Activated T-cell treated with anti-CD3 and anti-CD28 coated beads, Interleukin-2, amount 50 U/mL, for 48 hours (primary cell): ENCODE measurements at regions not wholly inside any gene's neighbourhood (a gene's known extent, or its start where the extent isn't known, plus 50 kb on each side); places are given as distances from the start of the nearest gene placed in this dataset.

ENCODE experiments used
- DNase-seq, 2 experiments: peaks; one replicate each; pipeline ENCODE4 v3.0.0-alpha.2; 2020

DNA sequence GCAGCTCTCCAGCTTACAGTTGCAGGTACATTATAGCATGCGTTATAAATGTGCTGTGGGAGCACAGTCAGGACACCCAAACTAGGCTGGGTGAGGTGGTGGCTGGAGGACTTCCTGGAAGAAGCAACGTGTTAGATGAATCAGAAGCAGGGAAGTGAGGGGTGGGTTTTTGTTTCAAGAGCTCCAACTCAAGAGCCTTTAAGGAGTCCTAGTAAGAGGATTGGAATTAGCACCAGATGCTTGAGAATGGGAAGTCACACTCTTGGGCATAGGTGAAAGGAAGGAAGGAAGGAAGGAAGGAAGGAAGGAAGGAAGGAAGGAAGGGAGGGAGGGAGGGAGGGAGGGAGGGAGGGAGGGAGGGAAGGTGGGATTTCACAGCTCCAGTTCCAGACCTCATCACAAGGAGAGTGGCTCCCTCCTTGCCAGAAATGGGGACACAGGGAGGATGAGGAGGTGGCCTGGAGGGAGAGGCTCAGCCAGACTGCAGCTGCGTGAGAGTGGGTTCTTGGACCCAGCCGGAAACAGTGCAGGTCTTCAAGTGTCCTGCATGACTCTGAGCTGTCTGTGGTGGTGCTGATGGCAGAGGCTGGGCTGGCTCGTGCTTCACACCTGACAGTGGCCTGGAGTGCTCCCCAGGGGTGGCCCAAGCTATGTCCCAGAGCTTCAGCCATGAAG, 115.7 kb upstream of the GSC start:
- no peak for DNase-seq

DNA sequence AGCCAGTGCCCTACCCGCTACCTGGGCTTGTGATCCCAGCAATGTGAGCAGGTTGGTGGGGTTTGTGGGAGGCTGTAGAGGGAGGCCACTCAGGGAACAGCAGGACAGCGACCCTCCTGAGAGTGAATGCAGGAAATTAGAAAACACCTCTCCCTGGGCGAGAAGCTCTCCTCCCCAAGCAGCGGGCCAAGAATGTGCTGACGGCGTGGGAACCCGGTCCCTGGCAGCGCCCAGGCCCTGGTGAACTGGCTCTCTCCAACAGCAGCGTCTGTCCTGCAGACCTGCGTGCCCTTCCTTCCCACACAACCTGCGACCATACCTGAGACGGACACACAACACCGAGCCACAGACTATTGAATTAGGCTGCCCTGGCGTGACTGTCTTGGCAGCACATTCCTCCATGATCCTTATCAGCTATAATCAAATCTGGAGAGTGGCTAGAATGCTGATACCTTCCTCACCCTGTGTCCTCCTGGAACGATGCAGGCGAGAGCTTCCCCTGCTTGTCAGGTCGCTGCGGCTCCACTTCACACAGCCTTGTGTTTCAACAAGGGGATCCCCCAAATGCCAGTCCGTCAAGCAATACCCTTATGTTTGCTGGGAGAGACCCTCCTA, 114.8 kb upstream of the GSC start:
- no peak for DNase-seq

DNA sequence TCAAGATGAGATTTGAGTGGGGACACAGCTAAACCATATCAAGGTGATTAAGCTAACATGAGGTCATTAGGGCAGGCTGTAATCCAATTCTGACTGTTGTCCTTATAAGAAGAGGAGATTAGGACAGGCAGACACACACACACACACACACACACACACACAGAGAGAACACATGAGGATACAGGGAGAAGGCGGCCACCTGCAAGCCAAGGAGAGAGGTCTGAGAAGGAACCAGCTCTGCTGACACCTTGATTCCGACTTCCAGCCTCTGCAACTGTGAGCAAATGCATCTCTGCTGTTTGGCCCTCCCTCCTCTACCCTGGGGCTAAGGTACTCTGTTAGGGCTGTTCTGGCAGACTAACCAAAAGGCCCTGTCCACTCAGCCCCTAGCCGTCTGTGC, 112.5 kb upstream of the GSC start:
- no peak for DNase-seq

DNA sequence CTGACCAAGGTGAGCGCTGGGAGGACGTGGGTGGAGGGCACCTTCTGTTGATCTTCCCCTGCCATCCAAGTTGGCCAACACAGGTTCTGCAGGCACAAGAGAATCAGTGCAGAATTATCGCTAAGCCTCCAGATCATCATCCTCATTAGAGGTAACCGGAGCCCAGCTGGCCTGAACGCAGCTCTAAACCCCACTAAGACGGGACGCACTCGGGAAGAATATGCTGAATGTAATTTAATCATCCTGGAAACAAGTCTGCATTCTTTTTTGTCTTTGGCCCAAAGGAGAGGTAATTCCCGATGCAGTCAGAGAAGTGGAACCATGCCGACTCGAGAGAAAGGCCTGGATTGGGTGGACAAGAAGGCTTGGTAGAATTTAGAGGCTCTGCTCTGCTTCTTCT, 111.0 kb upstream of the GSC start:
- no peak for DNase-seq

DNA sequence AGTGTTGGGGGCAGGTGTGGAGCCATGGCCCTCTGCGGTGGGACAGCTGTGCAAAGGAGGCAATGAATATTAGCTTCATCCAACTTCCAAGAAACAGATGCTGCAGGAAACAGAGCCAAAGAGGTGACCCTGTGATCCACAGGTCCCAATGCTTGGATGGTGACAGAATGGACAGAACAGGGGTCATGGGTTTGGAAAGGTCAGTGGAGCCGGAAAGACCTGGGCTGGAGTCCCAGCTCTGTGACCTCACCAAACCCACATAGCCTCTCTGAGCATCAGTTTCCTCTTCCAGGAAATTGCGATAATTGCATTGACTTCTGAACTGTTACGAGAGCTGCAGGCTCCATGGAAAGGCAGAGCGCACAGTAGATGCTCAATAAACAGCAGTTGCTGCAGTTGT, 110.2 kb upstream of the GSC start:
- DNase-seq = no peak

DNA sequence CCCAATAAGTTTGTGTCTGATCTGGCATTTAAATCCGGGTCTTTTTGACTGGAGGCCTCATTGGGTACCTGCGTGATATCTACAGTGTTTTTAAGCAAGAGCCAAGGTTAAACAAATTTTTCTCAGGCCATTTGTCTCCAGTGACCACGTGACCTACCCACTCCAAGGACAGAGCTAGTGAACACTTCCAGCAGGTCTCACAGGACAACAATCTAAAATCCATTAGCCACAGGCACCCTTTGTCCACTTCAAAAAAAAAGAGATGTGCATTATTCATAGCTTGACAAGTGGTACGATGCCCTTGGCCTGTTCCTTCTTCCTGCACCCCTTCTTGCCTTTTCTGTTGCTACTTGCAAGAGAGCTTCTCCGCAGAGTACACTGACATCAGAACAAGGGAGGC, 109.6 kb upstream of the GSC start:
- DNase-seq = no peak

DNA sequence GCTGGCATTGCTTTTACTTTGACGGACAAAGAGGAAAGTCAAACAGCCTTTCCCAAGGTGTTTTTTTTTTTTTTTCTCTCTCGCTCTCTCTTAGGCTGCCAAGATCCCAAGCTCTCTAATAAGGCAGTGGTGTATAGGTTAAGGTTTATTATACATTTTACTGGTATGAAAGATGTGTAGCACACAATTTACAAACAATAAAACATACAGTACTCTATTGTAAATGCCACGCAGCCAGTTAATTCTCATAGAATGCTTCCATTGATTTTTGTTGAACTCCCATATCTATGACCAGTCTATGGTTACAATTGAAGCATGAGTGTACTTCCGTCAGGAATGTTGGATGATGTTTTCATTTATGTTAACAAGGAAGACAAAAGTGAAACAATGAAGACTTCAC, 106.4 kb upstream of the GSC start:
- no peak for DNase-seq

DNA sequence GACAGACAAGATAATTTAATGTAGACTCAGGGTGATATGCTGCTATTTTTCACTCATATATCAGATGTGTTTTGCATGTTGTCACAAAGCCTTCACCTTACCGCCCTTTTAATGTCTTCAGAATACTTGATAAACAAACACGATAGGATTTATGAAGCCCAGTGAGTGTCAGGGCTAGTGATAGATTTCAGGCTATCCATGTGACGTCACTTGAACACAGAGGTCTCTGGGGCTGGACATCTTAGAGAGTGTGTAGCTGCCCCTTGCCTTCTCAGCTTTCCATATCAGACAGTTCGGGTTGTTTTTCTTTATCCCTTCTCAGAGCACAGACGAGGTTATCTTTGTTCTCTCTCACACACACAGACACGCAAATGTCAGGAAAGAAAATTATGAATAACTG, 105.3 kb upstream of the GSC start:
- DNase-seq = no peak

DNA sequence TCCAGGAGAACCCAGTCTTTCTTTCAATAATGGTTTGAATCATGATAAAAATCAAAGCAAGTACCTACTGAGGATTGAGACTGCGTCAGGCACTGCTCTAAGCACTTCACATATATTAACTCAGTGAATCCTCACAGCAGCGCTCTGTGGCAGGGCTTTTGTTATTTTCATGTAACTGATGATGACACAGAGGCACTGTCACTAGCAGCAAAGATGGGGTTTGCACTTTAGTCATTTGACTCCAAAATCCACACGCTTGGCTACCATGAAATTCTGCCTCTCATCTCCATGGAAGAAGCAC, 98.8 kb upstream of the GSC start:
- no peak for DNase-seq

DNA sequence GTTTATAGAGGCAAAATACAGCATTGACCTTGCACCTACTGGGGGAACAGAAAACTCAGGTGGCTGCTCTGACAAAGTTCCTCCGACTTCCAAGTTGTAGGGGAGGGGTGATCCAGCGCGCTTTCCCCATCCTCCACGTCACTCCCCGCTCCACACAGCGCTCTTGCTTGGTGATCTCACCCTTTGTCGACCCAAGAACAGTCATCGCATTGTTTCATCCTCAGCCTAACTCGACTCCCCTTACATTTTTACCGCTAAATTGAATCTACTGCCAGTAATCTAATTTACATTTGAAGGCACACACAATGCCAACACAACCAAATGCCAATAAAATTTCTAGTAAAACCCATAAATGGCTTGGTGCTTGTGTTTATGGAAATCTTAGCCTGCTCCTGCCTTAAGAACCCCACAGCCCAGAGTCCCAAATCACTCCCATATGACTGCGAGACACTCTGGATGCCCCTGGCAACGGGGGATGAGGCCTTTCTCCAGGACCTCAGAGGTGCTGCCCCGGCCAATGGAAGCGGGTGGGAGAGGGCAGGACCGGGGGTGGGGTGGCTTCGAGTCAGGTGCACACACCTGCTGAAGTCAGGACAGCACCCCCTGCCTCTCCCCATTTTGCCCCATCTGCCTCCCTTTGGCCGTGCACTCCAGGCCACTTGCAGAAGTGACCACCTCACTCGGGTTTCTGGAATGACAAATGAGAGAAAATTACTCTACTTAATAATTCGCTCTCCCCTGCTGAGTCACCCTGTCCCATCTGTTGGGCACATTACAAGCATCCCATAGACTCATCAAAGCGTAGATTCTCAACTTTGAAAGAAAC, 98.2 kb upstream of the GSC start:
- DNase-seq = no peak

DNA sequence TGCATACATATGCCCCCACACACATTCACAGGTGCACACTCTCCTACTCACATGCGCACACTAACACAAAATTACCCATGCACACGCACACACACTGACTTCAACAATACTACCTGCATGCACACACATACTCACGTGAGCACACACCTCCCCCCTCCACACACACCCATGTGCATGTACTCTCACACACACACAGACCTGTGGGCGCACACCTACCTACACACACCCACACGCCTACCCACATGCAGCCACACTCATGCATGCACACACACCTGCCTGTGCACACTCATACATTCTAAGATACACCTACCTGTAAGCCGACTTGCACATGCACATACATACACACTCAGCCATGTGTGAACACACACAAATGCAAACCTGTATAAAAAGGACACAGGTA, 97.3 kb upstream of the GSC start:
- DNase-seq = no peak

DNA sequence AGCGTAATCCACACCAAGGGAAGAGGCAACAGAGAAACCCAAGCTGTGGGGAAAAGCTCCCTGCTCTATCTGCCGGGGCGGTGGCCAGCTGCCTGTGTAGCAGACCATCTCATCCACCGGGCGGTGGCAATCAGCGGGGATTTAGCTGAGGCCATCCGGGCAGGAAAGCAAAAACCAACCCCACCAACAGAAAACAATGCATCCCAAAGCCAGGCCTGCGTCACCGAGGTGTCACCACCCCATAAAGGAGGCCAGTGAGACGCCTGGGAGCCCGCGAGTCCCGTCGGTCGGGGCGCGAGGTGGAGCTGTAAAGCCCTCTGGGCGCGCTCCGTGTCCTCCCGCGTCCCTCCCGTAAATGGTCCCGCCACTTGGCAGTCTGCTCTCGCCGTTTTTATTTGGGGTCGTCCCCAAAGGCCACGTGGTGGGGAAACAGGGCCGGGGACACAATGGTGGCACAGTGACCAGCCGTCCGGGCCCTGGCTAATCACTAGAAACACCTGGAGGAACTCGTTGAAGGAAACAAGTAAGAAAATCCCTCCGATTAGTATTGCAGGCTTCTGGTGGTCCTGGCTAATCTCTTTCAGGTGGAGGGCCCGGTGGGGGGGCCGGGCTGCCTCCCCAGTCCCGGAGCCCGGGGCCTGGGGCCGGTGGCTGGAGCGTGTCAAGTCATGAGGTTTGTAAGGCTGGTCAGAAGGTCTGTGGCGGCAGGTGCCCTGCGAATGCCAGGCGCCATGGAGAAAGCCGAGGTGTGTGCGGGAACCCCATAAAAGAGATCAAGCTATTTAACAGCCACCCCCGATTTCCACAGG, 94.7 kb upstream of the GSC start:
- DNase-seq = no peak

DNA sequence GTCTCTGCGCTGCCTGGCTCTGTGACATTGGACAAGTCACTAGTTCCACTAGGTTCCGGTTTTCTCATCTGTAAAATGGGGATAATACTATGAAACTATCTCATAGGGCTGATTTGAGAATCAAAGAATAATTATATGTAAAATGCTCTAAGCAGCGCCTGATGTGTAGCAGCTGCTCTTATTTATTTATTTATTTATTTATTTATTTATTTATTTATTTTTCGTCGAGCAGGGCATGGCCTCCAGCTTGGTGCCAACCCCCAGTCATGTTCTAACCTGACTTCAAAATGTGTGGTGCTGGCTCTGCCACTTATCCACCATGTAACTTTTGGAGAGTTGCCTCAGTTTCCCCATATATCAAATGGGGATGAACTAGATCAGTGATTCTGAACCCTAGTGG, 93.5 kb upstream of the GSC start:
- DNase-seq = no peak

DNA sequence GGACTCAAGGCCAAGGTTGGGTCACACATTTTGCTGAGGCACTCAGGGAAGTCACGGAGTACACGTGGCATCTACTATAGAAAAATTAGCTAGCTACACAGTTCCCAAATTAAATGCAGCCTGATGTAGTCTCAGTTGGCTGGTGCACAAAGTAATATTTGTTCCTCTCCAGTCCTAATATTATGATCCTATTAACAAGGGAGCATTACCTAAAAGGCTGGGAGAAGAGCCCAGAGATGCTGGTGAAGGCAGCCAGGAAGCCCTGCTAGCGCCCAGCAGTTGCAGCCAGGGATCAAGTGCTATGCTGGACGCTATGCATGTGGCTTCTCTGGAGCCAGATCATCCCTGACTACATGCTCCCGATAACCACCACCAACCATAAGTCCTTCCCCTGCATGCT, 88.0 kb upstream of the GSC start:
- DNase-seq = no peak

DNA sequence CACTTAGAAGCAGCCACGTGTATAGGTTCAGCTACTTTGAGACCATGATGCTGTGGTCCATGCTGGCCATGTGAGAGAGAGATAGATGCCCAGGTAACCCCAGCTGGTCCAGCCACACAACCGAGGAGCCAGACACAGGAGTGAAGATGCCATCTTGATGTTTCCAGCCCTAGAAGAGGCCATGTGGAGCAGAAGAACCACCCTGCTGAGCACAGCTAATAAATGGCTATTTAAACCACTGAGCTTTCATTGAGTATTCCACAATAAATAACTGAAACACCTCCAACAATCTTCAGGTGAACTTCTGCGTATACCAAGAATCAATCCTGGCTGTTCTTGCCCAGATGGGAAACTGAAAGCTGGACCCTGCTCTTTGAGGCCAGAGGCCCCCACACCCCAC, 84.0 kb upstream of the GSC start:
- DNase-seq = no peak

DNA sequence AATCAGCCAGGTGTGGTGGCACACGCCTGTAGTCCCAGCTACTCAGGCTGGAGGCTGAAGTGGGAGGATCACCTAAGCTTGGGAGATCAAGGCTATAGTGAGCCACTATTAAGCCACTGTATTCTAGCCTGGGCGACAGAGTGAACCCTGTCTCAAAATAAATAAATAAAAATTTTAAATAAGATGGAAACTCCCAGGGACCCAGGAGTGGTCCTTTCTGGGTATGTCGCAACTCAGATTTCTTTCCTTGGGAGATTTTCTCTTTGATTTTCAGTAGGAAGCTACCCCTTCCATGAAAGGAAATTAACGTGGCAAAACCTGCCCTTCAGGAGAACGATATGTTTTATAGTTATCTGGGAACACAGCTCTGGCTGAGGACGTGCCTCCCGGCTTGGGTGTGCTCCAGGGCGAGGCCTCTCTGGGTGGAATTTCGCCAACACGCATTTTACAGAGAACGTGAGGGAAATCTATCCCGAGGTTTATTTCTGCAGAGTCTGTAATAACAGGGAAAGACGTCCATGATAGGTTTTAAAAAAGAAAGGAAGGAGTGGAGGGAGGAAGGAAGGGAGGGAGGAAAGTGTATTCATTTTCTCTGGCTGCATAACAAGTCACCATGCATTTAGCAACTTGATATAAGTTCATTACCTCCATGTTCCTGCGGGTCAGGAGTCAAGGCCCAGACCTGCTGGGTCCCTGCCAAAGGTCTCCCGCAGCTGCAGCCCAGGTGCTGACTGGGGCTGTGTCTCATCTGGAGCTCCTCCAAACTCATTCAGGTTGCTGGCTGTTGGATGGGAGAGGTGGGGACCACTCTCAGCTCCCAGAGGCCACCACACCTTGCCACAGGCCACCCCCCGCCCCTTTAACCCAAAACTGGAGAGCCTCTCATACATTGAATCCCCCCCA, 80.6 kb upstream of the GSC start:
- no peak for DNase-seq

DNA sequence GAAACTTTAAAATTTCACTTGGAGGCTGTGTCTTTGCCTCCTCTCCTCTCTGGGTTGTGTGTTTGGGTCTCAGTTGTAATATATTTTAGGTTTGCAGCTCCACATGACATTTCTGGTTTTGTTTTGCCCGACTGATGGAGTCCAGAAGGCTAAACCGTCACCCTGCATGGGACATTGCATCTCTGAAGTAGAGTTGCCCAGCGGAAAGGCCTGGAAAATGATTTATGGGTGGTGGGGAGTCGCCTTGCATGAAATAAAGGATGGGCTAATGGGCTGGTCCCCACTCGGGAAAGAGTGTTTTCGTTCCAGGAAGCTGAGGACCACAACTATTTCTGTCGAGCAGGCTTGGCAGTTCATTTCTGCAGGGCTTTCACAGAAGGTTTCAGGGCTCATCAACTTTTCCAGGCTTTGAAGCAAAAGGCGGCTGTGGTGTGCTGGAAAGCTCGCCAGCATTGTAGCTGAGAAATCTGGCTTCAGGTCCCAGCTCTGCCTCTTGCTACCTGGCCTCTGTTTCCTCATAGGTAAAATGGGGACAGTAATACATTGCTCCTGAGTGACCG, 74.8 kb upstream of the GSC start:
- DNase-seq = no peak

DNA sequence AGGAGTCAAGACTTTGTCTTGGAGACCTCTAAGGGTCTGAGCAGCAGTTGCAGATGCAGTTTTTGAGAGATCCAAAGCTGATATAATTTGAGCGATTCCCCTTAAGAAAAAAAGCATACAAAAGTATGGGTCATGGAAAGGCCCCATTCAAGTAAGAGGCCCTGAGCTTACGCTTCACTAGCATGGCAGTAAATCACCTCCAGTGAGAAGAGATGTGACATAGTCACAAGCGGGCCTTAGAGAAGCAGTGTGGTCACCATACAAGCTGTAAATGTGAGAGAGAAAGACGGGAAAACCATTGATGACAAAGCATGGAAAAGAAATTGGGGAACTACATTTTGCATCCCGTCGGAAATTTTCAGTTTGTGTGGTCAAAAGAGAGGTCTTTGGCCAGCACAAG, 70.6 kb upstream of the GSC start:
- no peak for DNase-seq

DNA sequence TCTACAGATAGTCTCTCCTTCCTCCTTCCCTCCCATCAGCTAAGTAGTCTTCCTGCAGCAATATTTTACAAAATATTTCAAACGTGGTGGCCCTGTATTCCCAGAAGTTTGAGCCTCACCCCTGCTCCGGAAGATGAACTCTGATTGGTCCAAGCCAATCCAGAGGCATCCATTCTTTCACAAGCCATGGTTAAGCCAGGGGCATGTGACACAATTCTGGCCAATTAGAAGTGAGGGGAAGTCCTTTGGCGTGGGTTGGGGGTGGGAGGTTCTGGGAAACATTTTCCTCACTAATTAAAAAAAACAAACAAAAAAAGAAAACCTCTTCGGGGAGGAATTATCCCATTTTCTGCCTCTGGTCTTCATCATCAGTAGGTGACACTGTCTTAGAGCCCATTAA, 69.4 kb upstream of the GSC start:
- no peak for DNase-seq

DNA sequence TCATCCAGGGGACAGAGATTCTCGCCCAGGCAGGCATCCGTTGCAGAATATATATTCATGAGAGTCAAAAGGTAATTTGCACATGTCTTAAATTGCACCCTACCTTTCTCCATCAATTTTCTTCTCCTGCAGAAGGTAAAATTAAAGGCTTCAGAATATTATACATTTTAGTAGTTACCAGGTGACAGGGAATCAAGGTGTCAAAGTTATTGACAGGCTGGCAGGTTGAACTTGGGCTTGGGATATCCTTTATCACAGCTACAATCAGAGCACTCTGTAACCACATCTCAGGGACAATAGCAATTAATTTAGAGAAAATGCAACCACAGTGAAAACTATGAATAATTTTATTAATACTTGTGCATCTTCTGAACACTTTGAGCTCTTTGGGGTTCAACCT, 66.9 kb upstream of the GSC start:
- DNase-seq = no peak

DNA sequence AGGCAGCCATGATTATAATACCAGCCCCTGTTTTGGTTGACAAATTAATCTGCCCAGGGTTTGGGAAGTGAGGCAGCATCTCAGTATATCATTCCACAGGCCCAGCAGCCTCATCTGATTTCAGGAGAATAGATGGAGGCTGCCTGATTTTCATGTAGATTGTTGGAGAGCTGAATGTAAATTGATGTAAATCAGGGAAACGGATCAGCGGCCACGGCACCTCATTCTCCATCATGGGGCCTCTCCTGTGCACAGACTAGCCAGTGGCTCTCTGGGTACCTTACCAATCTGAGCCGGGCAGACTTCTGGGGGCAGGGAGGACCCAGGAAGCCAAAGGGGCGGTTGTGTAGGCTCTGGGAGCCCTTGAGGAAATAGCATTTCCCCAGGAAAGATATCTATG, 63.7 kb upstream of the GSC start:
- DNase-seq = no peak

DNA sequence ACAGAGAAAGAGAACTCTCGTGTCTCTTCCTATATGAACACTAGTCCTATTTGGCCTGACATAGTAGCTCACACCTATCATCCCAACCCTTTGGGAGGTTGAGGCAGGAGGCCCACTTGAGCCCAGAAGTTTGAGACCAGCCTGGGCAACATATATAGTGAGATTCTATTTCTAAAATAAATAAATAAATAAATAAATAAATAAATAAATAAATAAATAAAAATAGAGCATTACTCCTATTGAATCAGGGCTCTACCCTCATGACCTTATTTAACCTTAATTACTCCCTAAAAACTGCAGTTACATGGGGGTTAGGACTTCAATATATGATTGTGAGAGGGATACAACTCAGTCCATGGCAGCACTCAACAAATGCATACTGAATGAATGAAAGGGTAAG, 61.2 kb upstream of the GSC start:
- DNase-seq = no peak
